A549 (cell line): ENCODE measurements at regions not wholly inside any gene's neighbourhood (a gene's known extent, or its start where the extent isn't known, plus 50 kb on each side); places are given as distances from the start of the nearest gene placed in this dataset.

ENCODE experiments used
- ATAC-seq, 2 experiments: fragments of 200-7000 bp in 1 of 2; fragments of >200 bp in 1 of 2; cut with Nextera tagmentation in 1 of 2; cut with Tn5 transposase in 1 of 2; 3 replicates each; pipeline versions ENCODE4 v1.8.0 to v1.9.1; 2018 to 2020; ENCODE audit warnings: mild to moderate bottlenecking in 1 of 2, moderate library complexity in 1 of 2
- CTCF ChIA-PET: fragments of 300-600 bp; sonication (Branson Sonifier 250); formaldehyde crosslinking; extraction: SDS; loops from one replicate; lab custom pipeline; 2021; ENCODE audit warnings: antibody characterized with exemption, inconsistent platforms; lab: Yijun Ruan, JAX
- POLR2A ChIA-PET: fragments of 350-600 bp; formaldehyde crosslinking; extraction: SDS; loops from one replicate; lab custom pipeline; 2021; ENCODE audit warnings: antibody characterized with exemption, inconsistent platforms; lab: Yijun Ruan, JAX
- DNase-seq, 2 experiments: peaks; one replicate each; pipeline versions ENCODE4 v3.0.0 to v3.0.0-alpha.2; 2011 to 2016; ENCODE audit warnings: low read depth in 1 of 2, low spot score in 1 of 2
- FAIRE-seq: peaks from 2 replicates; lab custom pipeline; 2011; peaks lifted over from hg19 to GRCh38; lab: Jason Lieb, UNC
- H3K27ac ChIP-seq, 2 experiments: fragments of >200 bp; sonication (Bioruptor Twin); formaldehyde crosslinking; 3 replicates each; pipeline ENCODE4 v1.5.1; 2016 to 2017
- H3K4me1 ChIP-seq: fragments of >200 bp; sonication (Bioruptor Twin); formaldehyde crosslinking; 3 replicates; pipeline ENCODE4 v1.6.1; 2016
- H3K4me2 ChIP-seq: fragments of >200 bp; sonication (Bioruptor Twin); formaldehyde crosslinking; 3 replicates; pipeline ENCODE4 v1.6.1; 2016
- H3K4me3 ChIP-seq: fragments of >200 bp; sonication (Bioruptor Twin); formaldehyde crosslinking; 3 replicates; pipeline ENCODE4 v1.5.1; 2016
- H3K9me3 ChIP-seq: fragments of >200 bp; sonication (Bioruptor Twin); formaldehyde crosslinking; 3 replicates; pipeline ENCODE4 v1.6.1; 2016
- BHLHE40 ChIP-seq: IDR thresholded peaks from 2 replicates; pipeline ENCODE4 v1.6.1; 2012; ENCODE audit warnings: low read depth, low read length, inconsistent platforms
- CBX8 ChIP-seq: fragments of 200-600 bp; sonication (generic); IDR thresholded peaks from 2 replicates; pipeline ENCODE4 v1.6.1; 2016
- CEBPB ChIP-seq, 2 experiments: fragments of >200 bp in 1 of 2; sonication (Bioruptor Twin) in 1 of 2; formaldehyde crosslinking in 1 of 2; IDR thresholded peaks; 2 replicates each; pipeline ENCODE4 v1.6.1; 2012 to 2016
- EHF ChIP-seq: fragments of 250-450 bp; sonication (Bioruptor Pico); IDR thresholded peaks from 2 replicates; pipeline ENCODE4 v1.5.0; 2020; ENCODE audit warnings: mild to moderate bottlenecking
- EHMT2 ChIP-seq: fragments of 200-600 bp; sonication (generic); IDR thresholded peaks from 2 replicates; pipeline ENCODE4 v1.6.1; 2016; ENCODE audit warnings: antibody characterized with exemption, low read depth, mild to moderate bottlenecking, moderate library complexity
- EP300 ChIP-seq, 2 experiments: fragments of >200 bp; sonication (Bioruptor Twin); formaldehyde crosslinking; IDR thresholded peaks; 2 replicates in 1 of 2; 3 replicates in 1 of 2; pipeline ENCODE4 v1.6.1; 2016 to 2017
- FOSL2 ChIP-seq, 2 experiments: fragments of 450-650 bp in 1 of 2; fragments of >200 bp in 1 of 2; sonication (Bioruptor Twin) in 1 of 2; formaldehyde crosslinking; IDR thresholded peaks; 2 replicates each; pipeline versions ENCODE4 v1.5.0 to v1.6.1; 2016 to 2020; ENCODE audit warnings: mild to moderate bottlenecking in 1 of 2, moderate library complexity in 1 of 2
- GATA3 ChIP-seq: IDR thresholded peaks from 2 replicates; pipeline ENCODE4 v1.6.1; 2012; ENCODE audit warnings: borderline replicate concordance
- HDAC2 ChIP-seq: fragments of 200-600 bp; sonication (generic); IDR thresholded peaks from 2 replicates; pipeline ENCODE4 v1.6.1; 2016
- JUN ChIP-seq, 2 experiments: fragments of >200 bp; sonication (Bioruptor Twin); formaldehyde crosslinking; IDR thresholded peaks; 2 replicates in 1 of 2; 3 replicates in 1 of 2; pipeline ENCODE4 v1.6.1; 2016 to 2017
- MAFK ChIP-seq: fragments of 450-650 bp; IDR thresholded peaks from 2 replicates; pipeline ENCODE4 v1.6.1; 2014; ENCODE audit not compliant: partially characterized antibody
- MYC ChIP-seq: IDR thresholded peaks from 2 replicates; pipeline ENCODE4 v1.6.1; 2012; ENCODE audit warnings: mild to moderate bottlenecking, inconsistent platforms, low read length, improper control_type of control experiment, borderline replicate concordance
- NR3C1 ChIP-seq: fragments of >200 bp; sonication (Bioruptor Twin); formaldehyde crosslinking; IDR thresholded peaks from 3 replicates; pipeline ENCODE4 v1.6.1; 2017
- PHF8 ChIP-seq: fragments of 200-600 bp; sonication (generic); IDR thresholded peaks from 2 replicates; pipeline ENCODE4 v1.6.1; 2016; ENCODE audit warnings: low read depth, mild to moderate bottlenecking, antibody characterized with exemption, moderate library complexity, borderline replicate concordance
- RARB ChIP-seq: fragments of 250-450 bp; sonication (Bioruptor Pico); IDR thresholded peaks from 2 replicates; pipeline ENCODE4 v1.8.0; 2021; ENCODE audit warnings: mild to moderate bottlenecking, moderate library complexity
- ZC3H11A ChIP-seq: fragments of 450-650 bp; IDR thresholded peaks from 2 replicates; pipeline ENCODE4 v1.6.1; 2014; ENCODE audit warnings: antibody characterized with exemption, mild to moderate bottlenecking
- ZFP36 ChIP-seq: fragments of 450-650 bp; IDR thresholded peaks from 2 replicates; pipeline ENCODE4 v1.6.1; 2014; ENCODE audit warnings: borderline replicate concordance; ENCODE audit not compliant: partially characterized antibody
- ZNF302 ChIP-seq: fragments of 250-450 bp; sonication (Bioruptor Pico); IDR thresholded peaks from 2 replicates; pipeline ENCODE4 v1.9.0; 2021; ENCODE audit warnings: inconsistent platforms, mild to moderate bottlenecking, moderate library complexity
- WGBS: methylation state at CpG from one replicate; pipeline ENCODE4 v1.1.6; 2017; ENCODE audit errors: missing lambda C conversion rate; 5-methylcytosine and 5-hydroxymethylcytosine counted together
- TF ChIP-seq, protein P1 (sequence below): fragments of >200 bp; sonication (Bioruptor Twin); formaldehyde crosslinking; IDR thresholded peaks from 3 replicates; pipeline ENCODE4 v1.5.1; 2016
- TF ChIP-seq, protein P2 (sequence below): fragments of 450-650 bp; IDR thresholded peaks from 2 replicates; pipeline ENCODE4 v1.6.1; 2014; ENCODE audit warnings: antibody characterized with exemption
- TF ChIP-seq, protein P3 (sequence below): IDR thresholded peaks from 2 replicates; pipeline ENCODE4 v1.6.1; 2012
- TF ChIP-seq, protein P4 (sequence below): fragments of >200 bp; sonication (Bioruptor Twin); formaldehyde crosslinking; IDR thresholded peaks from 3 replicates; pipeline ENCODE4 v1.6.1; 2016

DNA sequence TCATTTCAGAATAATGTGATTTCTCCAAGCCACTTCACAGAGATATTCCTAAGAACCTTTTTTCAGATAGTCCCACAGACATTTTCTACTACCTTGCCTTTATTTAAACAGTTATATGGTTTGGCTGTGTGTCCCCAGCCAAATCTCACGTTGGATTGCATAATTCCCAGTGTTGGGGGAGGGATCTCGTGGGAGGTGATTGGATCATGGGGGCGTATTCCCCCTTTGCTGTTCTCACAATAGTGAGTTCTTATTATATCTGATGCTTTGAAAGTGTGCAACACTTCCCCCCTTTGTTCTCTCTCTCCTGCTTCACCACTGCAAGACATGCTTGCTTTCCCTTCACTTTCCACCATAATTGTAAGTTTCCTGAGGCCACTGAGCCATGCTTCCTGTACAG is 93.6 kb upstream of the ZNF678 start:
- ChIA-PET CTCF (interaction anchor here (1.3 kb wide), 1 partner anchor 9 kb away, joined by 3 read pairs; no protein-coding TSS in a partner anchor), POLR2A (no interaction called here)
- FAIRE-seq, result no peak
- no peak overlapping the region for H3K4me2 ChIP-seq
- no peaks in the 10 kb centered on the region for H3K4me1 ChIP-seq
- WGBS, result 0% methylated on average over 3 of the region's 3 CpGs
- H3K27ac ChIP-seq, result no peak overlapping the region
- no peak overlapping the region for H3K4me3 ChIP-seq
- no peak for ATAC-seq
- TF ChIP-seq EHF, result no peak
- TF ChIP-seq, protein P1, sequence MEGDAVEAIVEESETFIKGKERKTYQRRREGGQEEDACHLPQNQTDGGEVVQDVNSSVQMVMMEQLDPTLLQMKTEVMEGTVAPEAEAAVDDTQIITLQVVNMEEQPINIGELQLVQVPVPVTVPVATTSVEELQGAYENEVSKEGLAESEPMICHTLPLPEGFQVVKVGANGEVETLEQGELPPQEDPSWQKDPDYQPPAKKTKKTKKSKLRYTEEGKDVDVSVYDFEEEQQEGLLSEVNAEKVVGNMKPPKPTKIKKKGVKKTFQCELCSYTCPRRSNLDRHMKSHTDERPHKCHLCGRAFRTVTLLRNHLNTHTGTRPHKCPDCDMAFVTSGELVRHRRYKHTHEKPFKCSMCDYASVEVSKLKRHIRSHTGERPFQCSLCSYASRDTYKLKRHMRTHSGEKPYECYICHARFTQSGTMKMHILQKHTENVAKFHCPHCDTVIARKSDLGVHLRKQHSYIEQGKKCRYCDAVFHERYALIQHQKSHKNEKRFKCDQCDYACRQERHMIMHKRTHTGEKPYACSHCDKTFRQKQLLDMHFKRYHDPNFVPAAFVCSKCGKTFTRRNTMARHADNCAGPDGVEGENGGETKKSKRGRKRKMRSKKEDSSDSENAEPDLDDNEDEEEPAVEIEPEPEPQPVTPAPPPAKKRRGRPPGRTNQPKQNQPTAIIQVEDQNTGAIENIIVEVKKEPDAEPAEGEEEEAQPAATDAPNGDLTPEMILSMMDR, result no peak
- no peak for TF ChIP-seq GATA3
- no peak for TF ChIP-seq BHLHE40
- no peak for TF ChIP-seq PHF8
- TF ChIP-seq ZC3H11A, result no peak
- no peak for TF ChIP-seq FOSL2 (IDR thresholded peaks at IDR 0.05)
- no peak for TF ChIP-seq FOSL2 (CRISPR knock-in tag; IDR thresholded peaks at IDR 0.05)
- TF ChIP-seq ZFP36, result no peak
- TF ChIP-seq EP300 (IDR thresholded peaks at IDR 0.05), result no peak
- TF ChIP-seq CBX8, result no peak
- TF ChIP-seq, protein P2, sequence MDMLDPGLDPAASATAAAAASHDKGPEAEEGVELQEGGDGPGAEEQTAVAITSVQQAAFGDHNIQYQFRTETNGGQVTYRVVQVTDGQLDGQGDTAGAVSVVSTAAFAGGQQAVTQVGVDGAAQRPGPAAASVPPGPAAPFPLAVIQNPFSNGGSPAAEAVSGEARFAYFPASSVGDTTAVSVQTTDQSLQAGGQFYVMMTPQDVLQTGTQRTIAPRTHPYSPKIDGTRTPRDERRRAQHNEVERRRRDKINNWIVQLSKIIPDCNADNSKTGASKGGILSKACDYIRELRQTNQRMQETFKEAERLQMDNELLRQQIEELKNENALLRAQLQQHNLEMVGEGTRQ, result no peak
- no peak for TF ChIP-seq HDAC2
- TF ChIP-seq CEBPB (IDR thresholded peaks at IDR 0.05), result no peak
- no peak for TF ChIP-seq JUN (IDR thresholded peaks at IDR 0.05)
- TF ChIP-seq, protein P3, sequence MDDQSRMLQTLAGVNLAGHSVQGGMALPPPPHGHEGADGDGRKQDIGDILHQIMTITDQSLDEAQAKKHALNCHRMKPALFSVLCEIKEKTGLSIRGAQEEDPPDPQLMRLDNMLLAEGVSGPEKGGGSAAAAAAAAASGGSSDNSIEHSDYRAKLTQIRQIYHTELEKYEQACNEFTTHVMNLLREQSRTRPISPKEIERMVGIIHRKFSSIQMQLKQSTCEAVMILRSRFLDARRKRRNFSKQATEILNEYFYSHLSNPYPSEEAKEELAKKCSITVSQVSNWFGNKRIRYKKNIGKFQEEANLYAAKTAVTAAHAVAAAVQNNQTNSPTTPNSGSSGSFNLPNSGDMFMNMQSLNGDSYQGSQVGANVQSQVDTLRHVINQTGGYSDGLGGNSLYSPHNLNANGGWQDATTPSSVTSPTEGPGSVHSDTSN, result no peak
- TF ChIP-seq MYC, result no peak
- no peak for TF ChIP-seq NR3C1
- TF ChIP-seq RARB (CRISPR knock-in tag), result no peak
- TF ChIP-seq EHMT2, result no peak
- DNase-seq, result no peak
- H3K9me3 ChIP-seq, result peaks cover 9% of the 10 kb centered on the region; the same call in 2 of the 3 replicates

DNA sequence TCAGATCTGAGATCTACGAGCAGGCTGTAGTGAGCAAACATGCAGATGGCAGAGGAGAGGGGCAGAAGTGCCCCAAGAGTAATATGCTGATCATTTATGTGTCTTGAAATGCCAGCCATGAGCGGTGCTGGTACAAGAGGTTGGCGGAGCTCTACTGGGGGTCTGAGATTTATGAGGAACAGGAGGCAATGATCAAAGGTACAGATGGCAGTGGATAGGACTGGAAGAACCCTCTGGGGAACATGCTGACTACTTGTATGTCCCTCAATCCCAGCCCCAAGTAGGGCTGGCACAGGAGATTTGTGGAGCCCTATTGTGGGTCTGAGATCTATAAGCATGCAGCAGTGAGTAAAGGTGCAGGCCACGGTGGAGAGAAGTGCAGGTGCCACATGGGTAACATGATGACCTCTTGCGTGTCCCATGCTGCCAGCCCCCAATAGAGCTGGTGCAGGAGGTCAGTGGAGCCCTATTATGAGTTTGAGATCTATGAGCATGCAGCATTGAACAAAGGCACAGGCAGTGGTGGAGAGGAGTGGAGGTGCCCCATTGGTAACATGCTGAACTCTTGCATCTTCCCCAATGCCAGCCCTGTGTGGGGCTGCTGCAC is 97.2 kb upstream of the ZNF678 start:
- DNase-seq, result no peak
- no peaks in the 10 kb centered on the region for H3K4me1 ChIP-seq
- no peak for TF ChIP-seq ZFP36
- no peak for TF ChIP-seq ZNF302 (CRISPR knock-in tag)
- TF ChIP-seq, protein P4, sequence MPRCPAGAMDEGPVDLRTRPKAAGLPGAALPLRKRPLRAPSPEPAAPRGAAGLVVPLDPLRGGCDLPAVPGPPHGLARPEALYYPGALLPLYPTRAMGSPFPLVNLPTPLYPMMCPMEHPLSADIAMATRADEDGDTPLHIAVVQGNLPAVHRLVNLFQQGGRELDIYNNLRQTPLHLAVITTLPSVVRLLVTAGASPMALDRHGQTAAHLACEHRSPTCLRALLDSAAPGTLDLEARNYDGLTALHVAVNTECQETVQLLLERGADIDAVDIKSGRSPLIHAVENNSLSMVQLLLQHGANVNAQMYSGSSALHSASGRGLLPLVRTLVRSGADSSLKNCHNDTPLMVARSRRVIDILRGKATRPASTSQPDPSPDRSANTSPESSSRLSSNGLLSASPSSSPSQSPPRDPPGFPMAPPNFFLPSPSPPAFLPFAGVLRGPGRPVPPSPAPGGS, result no peak
- no peak for TF ChIP-seq RARB (CRISPR knock-in tag)
- TF ChIP-seq ZC3H11A, result no peak
- TF ChIP-seq MAFK, result no peak
- TF ChIP-seq CEBPB (IDR thresholded peaks at IDR 0.05), result no peak
- peaks cover 8% of the 10 kb centered on the region; the same call in 2 of the 3 replicates for H3K9me3 ChIP-seq
- WGBS, result 34% methylated on average over 5 of the region's 5 CpGs
- FAIRE-seq, result no peak
- no peak overlapping the region for H3K4me2 ChIP-seq
- POLR2A ChIA-PET, result no interaction called here
- no peak overlapping the region for H3K4me3 ChIP-seq
- CTCF ChIA-PET, result interaction anchor here (1.1 kb wide), 1 partner anchor 13 kb away, joined by 3 read pairs; no protein-coding TSS in a partner anchor
- no peak overlapping the region for H3K27ac ChIP-seq
- ATAC-seq, result no peak
